GM12872 (cell line): ENCODE measurements at regions not wholly inside any gene's neighbourhood (a gene's known extent, or its start where the extent isn't known, plus 50 kb on each side); places are given as distances from the start of the nearest gene placed in this dataset.

ENCODE experiments used
- TF ChIP-seq, protein P1 (sequence below): IDR thresholded peaks from 3 replicates; pipeline ENCODE4 v1.5.1; 2011; ENCODE audit warnings: low read depth, mild to moderate bottlenecking, low read length, moderate library complexity; ENCODE audit not compliant: insufficient read depth

GRCh38 chr6:139436957-139437348 is 62.5 kb upstream of the CITED2 start:
- TF ChIP-seq, protein P1, sequence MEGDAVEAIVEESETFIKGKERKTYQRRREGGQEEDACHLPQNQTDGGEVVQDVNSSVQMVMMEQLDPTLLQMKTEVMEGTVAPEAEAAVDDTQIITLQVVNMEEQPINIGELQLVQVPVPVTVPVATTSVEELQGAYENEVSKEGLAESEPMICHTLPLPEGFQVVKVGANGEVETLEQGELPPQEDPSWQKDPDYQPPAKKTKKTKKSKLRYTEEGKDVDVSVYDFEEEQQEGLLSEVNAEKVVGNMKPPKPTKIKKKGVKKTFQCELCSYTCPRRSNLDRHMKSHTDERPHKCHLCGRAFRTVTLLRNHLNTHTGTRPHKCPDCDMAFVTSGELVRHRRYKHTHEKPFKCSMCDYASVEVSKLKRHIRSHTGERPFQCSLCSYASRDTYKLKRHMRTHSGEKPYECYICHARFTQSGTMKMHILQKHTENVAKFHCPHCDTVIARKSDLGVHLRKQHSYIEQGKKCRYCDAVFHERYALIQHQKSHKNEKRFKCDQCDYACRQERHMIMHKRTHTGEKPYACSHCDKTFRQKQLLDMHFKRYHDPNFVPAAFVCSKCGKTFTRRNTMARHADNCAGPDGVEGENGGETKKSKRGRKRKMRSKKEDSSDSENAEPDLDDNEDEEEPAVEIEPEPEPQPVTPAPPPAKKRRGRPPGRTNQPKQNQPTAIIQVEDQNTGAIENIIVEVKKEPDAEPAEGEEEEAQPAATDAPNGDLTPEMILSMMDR = no peak

GRCh38 chr6:139436200-139436956 is 61.9 kb upstream of the CITED2 start:
- TF ChIP-seq, protein P1 = no peak

DNA sequence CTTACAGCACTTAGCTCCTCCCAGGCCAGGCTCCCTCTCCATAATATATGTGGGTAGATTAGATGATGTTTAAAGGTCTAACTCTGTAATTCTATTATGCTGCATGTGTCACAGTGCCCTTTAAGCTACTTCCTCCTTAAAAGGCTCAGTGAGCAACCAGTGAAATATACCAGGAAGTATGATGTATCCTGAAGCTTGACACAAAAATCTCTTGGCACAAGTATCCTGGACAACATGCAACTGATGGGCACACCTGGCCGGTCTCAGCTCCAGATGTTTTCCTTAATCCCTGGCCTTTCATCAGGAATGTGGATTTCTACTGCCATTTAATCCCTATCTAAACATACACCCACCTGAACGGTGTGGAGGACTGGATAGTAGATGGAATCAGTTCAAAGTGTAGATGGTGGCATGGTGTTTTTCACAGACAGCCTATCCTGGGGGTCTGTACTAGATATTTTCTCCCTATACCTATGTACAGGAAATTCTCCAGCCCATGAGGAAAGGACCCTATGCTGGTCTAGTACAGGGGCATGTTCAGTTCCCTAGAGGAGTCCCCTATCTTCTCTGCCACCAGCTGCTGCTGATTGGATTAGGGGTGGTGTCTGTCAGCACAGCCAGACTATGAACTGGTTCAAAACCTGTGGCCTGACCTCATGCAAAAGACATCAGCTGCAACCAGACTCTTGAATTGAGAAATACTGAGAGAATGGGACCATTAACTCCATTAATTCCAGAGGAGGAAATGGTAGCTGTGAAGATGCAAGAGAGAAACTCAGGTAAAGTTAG is 59.4 kb upstream of the CITED2 start:
- TF ChIP-seq, protein P1 = no peak

DNA sequence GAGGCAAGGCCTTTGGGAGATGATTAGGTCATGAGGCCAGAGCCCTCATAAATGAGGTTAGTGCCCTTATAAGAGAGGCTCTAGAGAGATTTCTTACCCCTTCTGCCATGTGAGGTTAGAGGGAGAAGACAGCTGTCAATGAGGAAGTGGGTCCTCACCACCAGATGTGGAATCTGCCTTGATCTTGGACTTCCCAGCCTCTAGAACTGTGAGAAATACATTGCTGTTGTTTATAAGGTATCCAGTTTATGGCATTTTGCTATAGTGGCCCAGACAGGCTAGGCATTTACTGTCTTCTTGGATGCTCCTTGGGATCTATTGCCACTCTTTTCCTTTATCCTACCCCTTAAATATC is 57.1 kb upstream of the CITED2 start:
- TF ChIP-seq, protein P1 = no peak

- TF ChIP-seq, protein P1 = no peak
Observed at GRCh38 chr6:139430899-139431601, 56.6 kb upstream of the CITED2 start.

DNA sequence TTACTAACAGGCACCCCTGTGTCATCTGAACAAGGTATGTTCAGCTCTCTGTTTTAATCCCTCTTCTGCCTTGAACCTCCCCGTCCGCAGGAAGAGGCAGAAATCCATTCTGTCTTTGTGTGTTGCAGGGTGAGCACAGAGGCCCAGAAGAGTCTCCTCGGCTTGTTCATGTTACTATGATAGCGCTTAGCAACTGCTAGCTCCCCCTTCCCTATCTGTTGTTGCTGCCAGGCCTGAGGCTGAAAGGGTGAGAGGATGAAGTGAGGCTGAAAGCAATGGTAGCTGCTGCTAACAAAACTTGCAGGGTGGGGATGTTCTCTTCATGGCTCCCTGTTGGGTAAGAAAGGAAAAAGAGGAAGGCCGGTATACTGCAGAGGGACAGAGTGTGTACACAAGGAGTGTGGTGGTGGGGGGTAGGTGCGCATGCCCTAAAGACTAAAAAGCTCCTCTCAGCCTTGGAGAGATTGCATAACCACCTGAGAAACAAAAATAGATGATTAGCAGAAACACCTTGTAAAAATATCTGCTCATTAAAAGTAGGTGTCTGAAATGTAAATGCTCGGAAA is 55.2 kb upstream of the CITED2 start:
- TF ChIP-seq, protein P1 = no peak

GRCh38 chr6:139427199-139427598 is 52.8 kb upstream of the CITED2 start:
- TF ChIP-seq, protein P1 = no peak
